ENCODE measurements at regions not wholly inside any gene's neighbourhood (a gene's known extent, or its start where the extent isn't known, plus 50 kb on each side); places are given as distances from the start of the nearest gene placed in this dataset.

GRCh38 chr13:80577926-80578670 is 237.2 kb upstream of the SPRY2 start:
- TF ChIP-seq TCF7L2 (IDR thresholded peaks at IDR 0.05; ENCODE audit: borderline replicate concordance, low read depth, low read length) (no peak), GLIS1 (tag by site-specific recombination; IDR thresholded peaks at IDR 0.05) (no peak), YY1 (tag by site-specific recombination; IDR thresholded peaks at IDR 0.05) (no peak), ZNF274 (IDR thresholded peaks at IDR 0.05; ENCODE audit: low read length) (no peak), ZNF274 (tag by site-specific recombination; IDR thresholded peaks at IDR 0.05; ENCODE audit: borderline replicate concordance) (no peak), ZSCAN30 (tag by site-specific recombination; IDR thresholded peaks at IDR 0.05) (no peak), ZNF146 (tag by site-specific recombination; IDR thresholded peaks at IDR 0.05) (no peak)
- TF ChIP-seq, protein P1, sequence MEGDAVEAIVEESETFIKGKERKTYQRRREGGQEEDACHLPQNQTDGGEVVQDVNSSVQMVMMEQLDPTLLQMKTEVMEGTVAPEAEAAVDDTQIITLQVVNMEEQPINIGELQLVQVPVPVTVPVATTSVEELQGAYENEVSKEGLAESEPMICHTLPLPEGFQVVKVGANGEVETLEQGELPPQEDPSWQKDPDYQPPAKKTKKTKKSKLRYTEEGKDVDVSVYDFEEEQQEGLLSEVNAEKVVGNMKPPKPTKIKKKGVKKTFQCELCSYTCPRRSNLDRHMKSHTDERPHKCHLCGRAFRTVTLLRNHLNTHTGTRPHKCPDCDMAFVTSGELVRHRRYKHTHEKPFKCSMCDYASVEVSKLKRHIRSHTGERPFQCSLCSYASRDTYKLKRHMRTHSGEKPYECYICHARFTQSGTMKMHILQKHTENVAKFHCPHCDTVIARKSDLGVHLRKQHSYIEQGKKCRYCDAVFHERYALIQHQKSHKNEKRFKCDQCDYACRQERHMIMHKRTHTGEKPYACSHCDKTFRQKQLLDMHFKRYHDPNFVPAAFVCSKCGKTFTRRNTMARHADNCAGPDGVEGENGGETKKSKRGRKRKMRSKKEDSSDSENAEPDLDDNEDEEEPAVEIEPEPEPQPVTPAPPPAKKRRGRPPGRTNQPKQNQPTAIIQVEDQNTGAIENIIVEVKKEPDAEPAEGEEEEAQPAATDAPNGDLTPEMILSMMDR (tag by site-specific recombination; IDR thresholded peaks at IDR 0.05): no peak
